GM23248 (cell line): ENCODE measurements at regions not wholly inside any gene's neighbourhood (a gene's known extent, or its start where the extent isn't known, plus 50 kb on each side); places are given as distances from the start of the nearest gene placed in this dataset.

Source experiments
- EZH2 ChIP-seq: fragments of 200-600 bp; sonication (generic); IDR thresholded peaks from 2 replicates; pipeline ENCODE4 v1.6.1; 2018; ENCODE audit warnings: antibody characterized with exemption, mild to moderate bottlenecking; ENCODE audit not compliant: insufficient read depth, poor library complexity, severe bottlenecking
- EZH2phosphoT487 ChIP-seq: fragments of 200-600 bp; sonication (generic); IDR thresholded peaks from 2 replicates; pipeline ENCODE4 v1.6.1; 2018; ENCODE audit warnings: antibody characterized with exemption, moderate library complexity, mild to moderate bottlenecking, low read depth; ENCODE audit not compliant: insufficient read depth

- TF ChIP-seq EZH2 = no peak
- TF ChIP-seq EZH2phosphoT487 = no peak
These were observed 152.1 kb downstream of the LY86 start for GRCh38 chr6:6740595-6740994.
